Lower leg skin (tissue), 3 donors: ENCODE measurements at regions not wholly inside any gene's neighbourhood (a gene's known extent, or its start where the extent isn't known, plus 50 kb on each side); places are given as distances from the start of the nearest gene placed in this dataset.

Experiments
- CTCF ChIP-seq, 3 donors: fragments of 450-650 bp; IDR thresholded peaks; one replicate each; pipeline ENCODE4 v1.5.1; 2016; ENCODE audit warnings: antibody characterized with exemption in 3 of 3, mild to moderate bottlenecking in 3 of 3, moderate library complexity in 2 of 3
- POLR2A ChIP-seq, 2 donors: fragments of 450-650 bp; IDR thresholded peaks; one replicate each; pipeline ENCODE4 v1.6.1; 2016 to 2017; ENCODE audit warnings: antibody characterized with exemption in 2 of 2, mild to moderate bottlenecking in 1 of 2, moderate library complexity in 1 of 2

- TF ChIP-seq POLR2A (IDR thresholded peaks at IDR 0.05) (no peak), CTCF (IDR thresholded peaks at IDR 0.05) (no peak)
Observed at GRCh38 chr7:156327916-156328315, 312.7 kb upstream of the RNF32 start.
